Uterus (tissue), 2 donors: ENCODE measurements at regions not wholly inside any gene's neighbourhood (a gene's known extent, or its start where the extent isn't known, plus 50 kb on each side); places are given as distances from the start of the nearest gene placed in this dataset.

Experiments
- CTCF ChIP-seq, 4 experiments: fragments of 200-600 bp in 2 of 4; fragments of 450-650 bp in 2 of 4; sonication (generic) in 2 of 4; IDR thresholded peaks; one replicate each; pipeline ENCODE4 v1.5.1; 2016 to 2019; ENCODE audit warnings: antibody characterized with exemption in 4 of 4, mild to moderate bottlenecking in 2 of 4, moderate library complexity in 1 of 4
- POLR2A ChIP-seq, 2 donors: fragments of 450-650 bp; IDR thresholded peaks; one replicate each; pipeline ENCODE4 v1.6.1; 2016; ENCODE audit warnings: antibody characterized with exemption in 2 of 2, mild to moderate bottlenecking in 1 of 2, moderate library complexity in 1 of 2

GRCh38 chr7:15836651-15837050, 150.2 kb upstream of the MEOX2 start:
- TF ChIP-seq CTCF (IDR thresholded peaks at IDR 0.05) (no peak), POLR2A (IDR thresholded peaks at IDR 0.05) (no peak)
